Activated B cell treated with CpG ODN at 0.5 μM for 24 hours (primary cell): ENCODE measurements at regions not wholly inside any gene's neighbourhood (a gene's known extent, or its start where the extent isn't known, plus 50 kb on each side); places are given as distances from the start of the nearest gene placed in this dataset.

Experiments
- ATAC-seq: fragments of 200-7000 bp; cut with Tn5 transposase; one replicate; pipeline ENCODE4 v1.10.0; 2021; ENCODE audit warnings: low read depth, mild to moderate bottlenecking, moderate library complexity
- CTCF ChIA-PET: fragments of 350-600 bp; sonication (Branson Sonifier 250); formaldehyde crosslinking; loops from one replicate; lab custom pipeline; 2021; ENCODE audit warnings: antibody characterized with exemption; lab: Charles Lee
- POLR2A ChIA-PET: fragments of 350-600 bp; sonication (Branson Sonifier 250); formaldehyde crosslinking; loops from one replicate; lab custom pipeline; 2021; ENCODE audit warnings: antibody characterized with exemption; lab: Charles Lee
- DNase-seq: peaks from one replicate; pipeline ENCODE4 v3.0.0; 2022
- H3K27ac Mint-ChIP-seq: one replicate; pipeline ENCODE4 v1.8.0; 2020; ENCODE audit warnings: mixed read lengths
- H3K27me3 Mint-ChIP-seq: one replicate; pipeline ENCODE4 v1.8.0; 2021; ENCODE audit warnings: mixed read lengths
- H3K36me3 Mint-ChIP-seq: one replicate; pipeline ENCODE4 v1.8.0; 2021; ENCODE audit warnings: low read depth, mixed read lengths
- H3K4me1 Mint-ChIP-seq: one replicate; pipeline ENCODE4 v1.8.0; 2021; ENCODE audit warnings: mixed read lengths
- H3K4me3 Mint-ChIP-seq: one replicate; pipeline ENCODE4 v1.8.0; 2020; ENCODE audit warnings: mild to moderate bottlenecking, mixed read lengths
- H3K9me3 Mint-ChIP-seq: one replicate; pipeline ENCODE4 v1.8.0; 2020; ENCODE audit warnings: mixed read lengths
- CTCF ChIP-seq: fragments of 200-600 bp; IDR thresholded peaks from one replicate; pipeline ENCODE4 v1.8.0; 2022; ENCODE audit warnings: antibody characterized with exemption, mild to moderate bottlenecking
- intact Hi-C: fragments of 100-400 bp; cut with micrococcal nuclease; formaldehyde crosslinking; loops from one replicate; pipeline ENCODE4 v1.15.1; 2024

- intact Hi-C loops, result no loop called here
- no peak for DNase-seq
- Mint-ChIP-seq H3K9me3 (no peaks in the 10 kb centered on the region), H3K27ac (no peak overlapping the region), H3K4me1 (no peaks in the 10 kb centered on the region), H3K36me3 (no peaks in the 10 kb centered on the region), H3K27me3 (no peaks in the 10 kb centered on the region), H3K4me3 (no peak overlapping the region)
- ChIA-PET POLR2A (no interaction called here), CTCF (no interaction called here)
- TF ChIP-seq CTCF, result no peak
- no peak for ATAC-seq
These were observed 122.8 kb upstream of the RTL1 start for GRCh38 chr14:101026341-101026740.

GRCh38 chr14:101027291-101027690, 123.8 kb upstream of the RTL1 start:
- ChIA-PET POLR2A (no interaction called here), CTCF (no interaction called here)
- H3K4me3 Mint-ChIP-seq, result no peak overlapping the region
- TF ChIP-seq CTCF, result no peak
- intact Hi-C loops, result no loop called here
- H3K9me3 Mint-ChIP-seq, result no peaks in the 10 kb centered on the region
- no peaks in the 10 kb centered on the region for H3K4me1 Mint-ChIP-seq
- H3K36me3 Mint-ChIP-seq, result no peaks in the 10 kb centered on the region
- DNase-seq (no peak), ATAC-seq (no peak)
- no peaks in the 10 kb centered on the region for H3K27me3 Mint-ChIP-seq
- H3K27ac Mint-ChIP-seq, result no peak overlapping the region

- Mint-ChIP-seq H3K27ac (no peak overlapping the region), H3K4me1 (no peaks in the 10 kb centered on the region), H3K36me3 (no peaks in the 10 kb centered on the region), H3K4me3 (no peak overlapping the region), H3K9me3 (no peaks in the 10 kb centered on the region), H3K27me3 (no peaks in the 10 kb centered on the region)
- CTCF ChIA-PET, result no interaction called here
- POLR2A ChIA-PET, result no interaction called here
- ATAC-seq (no peak), DNase-seq (no peak)
- intact Hi-C loops, result no loop called here
- no peak for TF ChIP-seq CTCF
These were observed 124.4 kb upstream of the RTL1 start for GRCh38 chr14:101027966-101028365.

GRCh38 chr14:101028971-101029667, 125.6 kb upstream of the RTL1 start:
- no peaks in the 10 kb centered on the region for H3K27me3 Mint-ChIP-seq
- ATAC-seq (no peak), DNase-seq (no peak)
- no peaks in the 10 kb centered on the region for H3K36me3 Mint-ChIP-seq
- POLR2A ChIA-PET, result no interaction called here
- no peaks in the 10 kb centered on the region for H3K4me1 Mint-ChIP-seq
- no peaks in the 10 kb centered on the region for H3K9me3 Mint-ChIP-seq
- TF ChIP-seq CTCF, result no peak
- intact Hi-C loops, result no loop called here
- no peak overlapping the region for H3K27ac Mint-ChIP-seq
- CTCF ChIA-PET, result no interaction called here
- H3K4me3 Mint-ChIP-seq, result no peak overlapping the region

- no peak for TF ChIP-seq CTCF
- H3K4me1 Mint-ChIP-seq, result no peaks in the 10 kb centered on the region
- CTCF ChIA-PET, result no interaction called here
- intact Hi-C loops, result no loop called here
- POLR2A ChIA-PET, result no interaction called here
- DNase-seq (no peak), ATAC-seq (no peak)
- no peak overlapping the region for H3K4me3 Mint-ChIP-seq
- no peaks in the 10 kb centered on the region for H3K9me3 Mint-ChIP-seq
- no peak overlapping the region for H3K27ac Mint-ChIP-seq
- no peaks in the 10 kb centered on the region for H3K36me3 Mint-ChIP-seq
- H3K27me3 Mint-ChIP-seq, result no peaks in the 10 kb centered on the region
These were observed 126.3 kb upstream of the RTL1 start for GRCh38 chr14:101029668-101030290.
